OCI-LY1 (cell line): ENCODE measurements at regions not wholly inside any gene's neighbourhood (a gene's known extent, or its start where the extent isn't known, plus 50 kb on each side); places are given as distances from the start of the nearest gene placed in this dataset.
"Not testable (repeated sequence)": the region's sequence is repeated elsewhere in the genome, so short reads cannot be mapped to it uniquely, and the experiment has no call there.

Experiments used
- H2AFZ ChIP-seq: fragments of 200-600 bp; sonication (generic), shearing (Covaris generic); 2 replicates; pipeline ENCODE4 v1.6.0; 2014; ENCODE audit warnings: antibody characterized with exemption, mild to moderate bottlenecking, low read length
- H3F3A ChIP-seq: fragments of 200-600 bp; sonication (generic), shearing (Covaris generic); 2 replicates; pipeline ENCODE4 v1.6.0; 2014; ENCODE audit warnings: mild to moderate bottlenecking, antibody characterized with exemption, low read length, moderate library complexity; ENCODE audit not compliant: insufficient read depth
- H3K27ac ChIP-seq: fragments of 200-600 bp; sonication (generic); 2 replicates; pipeline ENCODE4 v1.5.1; 2014; ENCODE audit warnings: low read length, mixed run types, mild to moderate bottlenecking, low read depth; ENCODE audit not compliant: poor library complexity, severe bottlenecking
- H3K27me3 ChIP-seq: fragments of 200-600 bp; sonication (generic); 2 replicates; pipeline ENCODE4 v1.6.0; 2014; ENCODE audit warnings: antibody characterized with exemption, mild to moderate bottlenecking, low read length, moderate library complexity; ENCODE audit not compliant: insufficient read depth
- H3K36me3 ChIP-seq: fragments of 200-600 bp; sonication (generic); 2 replicates; pipeline ENCODE4 v1.6.1; 2014; ENCODE audit warnings: mild to moderate bottlenecking, antibody characterized with exemption, low read length, moderate library complexity, mixed read lengths; ENCODE audit not compliant: insufficient read depth
- H3K4me1 ChIP-seq: fragments of 200-600 bp; sonication (generic); 2 replicates; pipeline ENCODE4 v1.5.1; 2014; ENCODE audit warnings: mild to moderate bottlenecking, low read length, moderate library complexity; ENCODE audit not compliant: insufficient read depth, severe bottlenecking
- H3K4me2 ChIP-seq: fragments of 200-600 bp; sonication (generic), shearing (Covaris generic); 2 replicates; pipeline ENCODE4 v1.6.1; 2014; ENCODE audit warnings: low read length
- H3K4me3 ChIP-seq: fragments of 200-600 bp; sonication (generic); 2 replicates; pipeline ENCODE4 v1.5.1; 2014; ENCODE audit warnings: low read length, low read depth, mild to moderate bottlenecking, mixed read lengths; ENCODE audit not compliant: poor library complexity, severe bottlenecking
- H3K79me2 ChIP-seq: fragments of 200-600 bp; shearing (Covaris generic); 2 replicates; pipeline ENCODE4 v1.6.1; 2016; ENCODE audit warnings: mixed run types, low read length, mixed read lengths; ENCODE audit not compliant: insufficient read depth
- H3K9ac ChIP-seq: fragments of 200-600 bp; sonication (generic), shearing (Covaris generic); 2 replicates; pipeline ENCODE4 v1.6.1; 2014; ENCODE audit warnings: mild to moderate bottlenecking, low read length, mixed read lengths
- H3K9me2 ChIP-seq: fragments of 200-600 bp; sonication (generic), shearing (Covaris generic); 2 replicates; pipeline ENCODE4 v1.6.1; 2014; ENCODE audit warnings: low read depth, mild to moderate bottlenecking, low read length, mixed read lengths
- H3K9me3 ChIP-seq: fragments of 200-600 bp; shearing (Covaris generic); 2 replicates; pipeline ENCODE4 v1.6.1; 2014; ENCODE audit warnings: low read length, mixed read lengths
- H4K20me1 ChIP-seq: fragments of 200-600 bp; sonication (generic), shearing (Covaris generic); 2 replicates; pipeline ENCODE4 v1.6.0; 2016; ENCODE audit warnings: mild to moderate bottlenecking, low read length; ENCODE audit not compliant: insufficient read depth
- EZH2 ChIP-seq: fragments of 200-600 bp; sonication (generic), shearing (Covaris generic); IDR thresholded peaks from 2 replicates; pipeline ENCODE4 v1.8.0; 2017; ENCODE audit warnings: borderline replicate concordance, mixed run types, mild to moderate bottlenecking, antibody characterized with exemption, low read length, moderate library complexity, mixed read lengths
- TF ChIP-seq, protein P1 (sequence below): fragments of 200-600 bp; sonication (generic), shearing (Covaris generic); IDR thresholded peaks from 2 replicates; pipeline ENCODE4 v1.5.1; 2017; ENCODE audit warnings: mild to moderate bottlenecking, antibody characterized with exemption, low read length, moderate library complexity, mixed read lengths

DNA sequence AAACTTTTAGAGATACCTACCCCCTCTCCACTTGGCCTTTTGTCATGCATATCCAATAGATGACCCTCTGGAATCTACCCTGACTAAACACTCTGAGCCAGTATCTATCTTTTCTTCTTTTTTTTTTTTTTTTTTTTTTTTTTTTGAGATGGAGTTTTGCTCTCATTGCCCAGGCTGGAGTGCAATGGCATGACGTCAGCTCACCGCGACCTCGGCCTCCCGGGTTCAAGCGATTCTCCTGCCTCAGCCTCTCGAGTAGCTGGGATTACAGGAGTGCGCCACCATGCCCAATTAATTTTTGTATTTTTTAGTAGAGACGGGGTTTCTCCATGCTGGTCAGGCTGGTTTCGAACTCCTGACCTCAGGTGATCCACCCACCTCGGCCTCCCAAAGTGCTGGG is 50.8 kb upstream of the GRIN2B start:
- H3K36me3 ChIP-seq, H3K4me2 ChIP-seq, H3K27me3 ChIP-seq, H3K4me1 ChIP-seq, H3K9me3 ChIP-seq, H3F3A ChIP-seq, H2AFZ ChIP-seq, H4K20me1 ChIP-seq, H3K4me3 ChIP-seq, H3K79me2 ChIP-seq, H3K9ac ChIP-seq, H3K9me2 ChIP-seq, H3K27ac ChIP-seq: not testable (repeated sequence)

DNA sequence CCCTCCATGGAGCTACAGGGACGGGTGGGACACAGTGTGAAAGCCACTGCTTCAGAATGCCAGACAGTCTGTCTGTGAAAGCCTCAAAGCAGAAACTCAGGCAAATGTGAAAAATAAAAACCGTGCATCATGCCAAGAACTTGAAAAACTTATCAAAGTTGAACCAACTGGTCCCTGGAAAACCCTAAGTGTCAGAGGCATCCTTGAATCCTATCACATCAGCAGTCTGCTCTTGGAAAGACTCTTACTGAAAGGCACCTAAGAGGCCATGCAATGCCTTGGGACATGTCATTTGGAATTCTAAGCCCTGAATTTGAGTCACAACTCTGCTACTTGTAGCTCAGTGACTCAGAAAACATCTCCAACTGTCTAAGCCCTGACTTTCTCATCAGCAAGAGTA is 62.4 kb upstream of the GRIN2B start:
- Histone ChIP-seq H3K9ac (no peak overlapping the region), H3K27ac (no peak overlapping the region), H3K9me2 (no peaks in the 10 kb centered on the region), H3K4me3 (no peak overlapping the region), H3K79me2 (no peaks in the 10 kb centered on the region), H3K27me3 (no peaks in the 10 kb centered on the region; the same call in 1 of the 2 replicates), H3F3A (no peaks in the 10 kb centered on the region), H3K9me3 (no peaks in the 10 kb centered on the region), H4K20me1 (no peaks in the 10 kb centered on the region), H3K4me1 (no peaks in the 10 kb centered on the region), H3K36me3 (no peaks in the 10 kb centered on the region), H3K4me2 (no peak overlapping the region), H2AFZ (no peak overlapping the region)
- no peak for TF ChIP-seq EZH2
- TF ChIP-seq, protein P1, sequence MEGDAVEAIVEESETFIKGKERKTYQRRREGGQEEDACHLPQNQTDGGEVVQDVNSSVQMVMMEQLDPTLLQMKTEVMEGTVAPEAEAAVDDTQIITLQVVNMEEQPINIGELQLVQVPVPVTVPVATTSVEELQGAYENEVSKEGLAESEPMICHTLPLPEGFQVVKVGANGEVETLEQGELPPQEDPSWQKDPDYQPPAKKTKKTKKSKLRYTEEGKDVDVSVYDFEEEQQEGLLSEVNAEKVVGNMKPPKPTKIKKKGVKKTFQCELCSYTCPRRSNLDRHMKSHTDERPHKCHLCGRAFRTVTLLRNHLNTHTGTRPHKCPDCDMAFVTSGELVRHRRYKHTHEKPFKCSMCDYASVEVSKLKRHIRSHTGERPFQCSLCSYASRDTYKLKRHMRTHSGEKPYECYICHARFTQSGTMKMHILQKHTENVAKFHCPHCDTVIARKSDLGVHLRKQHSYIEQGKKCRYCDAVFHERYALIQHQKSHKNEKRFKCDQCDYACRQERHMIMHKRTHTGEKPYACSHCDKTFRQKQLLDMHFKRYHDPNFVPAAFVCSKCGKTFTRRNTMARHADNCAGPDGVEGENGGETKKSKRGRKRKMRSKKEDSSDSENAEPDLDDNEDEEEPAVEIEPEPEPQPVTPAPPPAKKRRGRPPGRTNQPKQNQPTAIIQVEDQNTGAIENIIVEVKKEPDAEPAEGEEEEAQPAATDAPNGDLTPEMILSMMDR: no peak

DNA sequence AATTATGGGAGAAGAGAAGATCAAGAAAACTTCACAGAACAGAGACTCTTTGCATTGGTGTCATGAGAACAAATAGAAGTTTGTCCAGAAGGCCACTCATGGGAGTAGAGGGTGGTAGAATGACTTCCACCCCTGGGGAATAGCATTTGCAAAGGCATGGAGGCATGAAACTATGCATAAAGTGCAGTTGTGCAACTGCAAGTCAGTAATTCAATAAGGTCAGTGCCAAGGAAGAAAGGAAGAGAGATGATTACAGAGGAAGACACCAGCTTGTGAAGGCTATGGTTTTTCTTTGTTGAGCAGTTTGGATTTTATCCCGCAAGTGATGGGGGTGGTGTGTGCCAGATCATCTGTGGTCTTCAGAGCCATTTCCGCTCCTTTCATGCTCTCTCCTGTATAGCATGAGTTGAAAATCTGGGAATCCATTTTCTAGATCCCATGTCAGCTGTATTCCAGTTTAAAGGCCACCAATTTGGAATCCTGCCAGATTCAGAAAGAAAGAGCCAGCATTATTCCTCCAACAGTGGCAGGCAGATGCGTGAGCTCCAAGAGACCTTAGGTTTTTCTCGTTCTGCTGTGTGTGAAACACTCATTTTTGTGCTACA is 67.6 kb upstream of the GRIN2B start:
- H3K36me3 ChIP-seq: no peaks in the 10 kb centered on the region
- TF ChIP-seq, protein P1: no peak
- H3K79me2 ChIP-seq: no peaks in the 10 kb centered on the region

DNA sequence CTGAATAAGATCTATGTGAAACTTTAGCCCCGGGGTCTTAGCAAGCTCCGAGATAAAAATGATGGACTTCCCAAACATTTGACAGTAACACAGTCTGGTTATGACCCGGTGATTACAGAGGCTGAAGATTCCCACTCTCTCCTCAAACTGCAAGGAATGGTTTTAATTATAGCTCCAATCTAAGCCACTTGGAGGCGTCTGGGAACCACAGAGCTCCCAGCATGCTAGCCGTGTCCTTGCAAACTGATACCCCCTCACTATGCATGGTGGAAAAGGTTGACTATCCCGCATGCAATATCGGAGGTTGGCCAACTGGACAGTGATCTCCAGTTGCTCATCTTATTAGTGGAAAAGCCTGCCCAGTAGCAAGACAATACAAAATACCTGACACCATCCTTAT is 76.5 kb upstream of the GRIN2B start:
- no peaks in the 10 kb centered on the region for H3K79me2 ChIP-seq
- H2AFZ ChIP-seq: no peak overlapping the region
- H4K20me1 ChIP-seq: no peaks in the 10 kb centered on the region
- H3K27me3 ChIP-seq: no peaks in the 10 kb centered on the region
- H3K36me3 ChIP-seq: no peaks in the 10 kb centered on the region
- no peaks in the 10 kb centered on the region for H3K9me3 ChIP-seq
- no peak for TF ChIP-seq EZH2
- TF ChIP-seq, protein P1: no peak
- H3F3A ChIP-seq: no peaks in the 10 kb centered on the region; the same call in 1 of the 2 replicates
- no peaks in the 10 kb centered on the region for H3K4me1 ChIP-seq
- no peak overlapping the region for H3K27ac ChIP-seq
- H3K4me2 ChIP-seq: no peak overlapping the region
- no peak overlapping the region for H3K9ac ChIP-seq
- no peak overlapping the region for H3K4me3 ChIP-seq
- no peaks in the 10 kb centered on the region for H3K9me2 ChIP-seq

More for the DNA sequence above, 67.6 kb upstream of the GRIN2B start:
- no peaks in the 10 kb centered on the region for H3K9me2 ChIP-seq
- H3F3A ChIP-seq: no peaks in the 10 kb centered on the region
- H3K4me1 ChIP-seq: no peaks in the 10 kb centered on the region
- H3K27me3 ChIP-seq: no peaks in the 10 kb centered on the region; the same call in 1 of the 2 replicates
- no peak overlapping the region for H3K27ac ChIP-seq
- no peak overlapping the region for H2AFZ ChIP-seq
- H3K4me3 ChIP-seq: no peak overlapping the region
- H3K4me2 ChIP-seq: no peak overlapping the region
- H3K9me3 ChIP-seq: no peaks in the 10 kb centered on the region
- H3K9ac ChIP-seq: no peak overlapping the region
- H4K20me1 ChIP-seq: no peaks in the 10 kb centered on the region
